Stimulated activated naive CD4-positive, alpha-beta T cell (primary cell): ENCODE measurements at regions not wholly inside any gene's neighbourhood (a gene's known extent, or its start where the extent isn't known, plus 50 kb on each side); places are given as distances from the start of the nearest gene placed in this dataset.
"Not testable (repeated sequence)": the region's sequence is repeated elsewhere in the genome, so short reads cannot be mapped to it uniquely, and the experiment has no call there.

Experiments used
- DNase-seq, 6 experiments: peaks; one replicate each; lab custom pipeline; 2025; lab: John Stamatoyannopoulos, UW

- DNase-seq, result peak; percentile 18 to 67 (median 44)
Observed at GRCh38 chr14:99995700-99996356, 69.4 kb upstream of the EVL start.

GRCh38 chr14:99996951-99997571, 68.2 kb upstream of the EVL start:
- no peak for DNase-seq

GRCh38 chr14:100000398-100000797, 64.8 kb upstream of the EVL start:
- not testable (repeated sequence) for DNase-seq

GRCh38 chr14:100004392-100004791, 60.8 kb upstream of the EVL start:
- no peak for DNase-seq

GRCh38 chr14:100007254-100007653, 58.0 kb upstream of the EVL start:
- no peak for DNase-seq

GRCh38 chr14:100009802-100010201, 55.4 kb upstream of the EVL start:
- not testable (repeated sequence) for DNase-seq

- no peak for DNase-seq
Observed at GRCh38 chr14:100010679-100011078, 54.5 kb upstream of the EVL start.

GRCh38 chr14:100011628-100012325, 53.4 kb upstream of the EVL start:
- DNase-seq, result no peak

GRCh38 chr14:100012478-100013327, 52.5 kb upstream of the EVL start:
- DNase-seq, result no peak

GRCh38 chr14:100015251-100015655, 50.0 kb upstream of the EVL start:
- no peak for DNase-seq
